Neural cell (in vitro differentiated cells): ENCODE measurements at regions not wholly inside any gene's neighbourhood (a gene's known extent, or its start where the extent isn't known, plus 50 kb on each side); places are given as distances from the start of the nearest gene placed in this dataset.
"Not testable (repeated sequence)": the region's sequence is repeated elsewhere in the genome, so short reads cannot be mapped to it uniquely, and the experiment has no call there.

Experiments
- H2AFZ ChIP-seq: fragments of 200-600, 300-800 bp; sonication (generic), shearing (Covaris generic); 2 replicates; pipeline ENCODE4 v1.6.0; 2014; ENCODE audit warnings: low read depth, mild to moderate bottlenecking, antibody characterized with exemption, low read length, moderate library complexity
- H3F3A ChIP-seq: fragments of 200-600 bp; shearing (Covaris generic); 2 replicates; pipeline ENCODE4 v1.6.1; 2016; ENCODE audit warnings: mild to moderate bottlenecking, moderate library complexity, mixed read lengths, antibody characterized with exemption, low read length; ENCODE audit not compliant: insufficient read depth, poor library complexity, severe bottlenecking
- H3K27ac ChIP-seq: fragments of 200-600, 300-800 bp; sonication (generic), shearing (Covaris generic); 2 replicates; pipeline ENCODE4 v1.5.1; 2014; ENCODE audit warnings: mild to moderate bottlenecking, low read length, moderate library complexity
- H3K27me3 ChIP-seq: fragments of 300-800, 200-600 bp; sonication (generic), shearing (Covaris generic); 2 replicates; pipeline ENCODE4 v1.6.0; 2014; ENCODE audit warnings: mild to moderate bottlenecking, low read depth, low read length, moderate library complexity; ENCODE audit not compliant: insufficient read depth
- H3K36me3 ChIP-seq: fragments of 300-800, 200-600 bp; sonication (generic), shearing (Covaris generic); 2 replicates; pipeline ENCODE4 v1.5.1; 2014; ENCODE audit warnings: mild to moderate bottlenecking, antibody characterized with exemption, low read length, moderate library complexity; ENCODE audit not compliant: insufficient read depth
- H3K4me2 ChIP-seq: fragments of 300-800, 200-600 bp; sonication (generic), shearing (Covaris generic); 2 replicates; pipeline ENCODE4 v1.6.0; 2014; ENCODE audit warnings: mild to moderate bottlenecking, low read length
- H3K4me3 ChIP-seq: fragments of 300-800, 200-600 bp; sonication (generic), shearing (Covaris generic); 2 replicates; pipeline ENCODE4 v1.5.1; 2014; ENCODE audit warnings: mild to moderate bottlenecking, low read length, moderate library complexity
- H3K79me2 ChIP-seq: fragments of 200-600 bp; shearing (Covaris generic); replicated peaks from 2 replicates; pipeline ENCODE4 v1.6.0; 2014; ENCODE audit warnings: mild to moderate bottlenecking, low read length, moderate library complexity; ENCODE audit not compliant: insufficient read depth
- H3K9ac ChIP-seq: fragments of 300-800, 200-600 bp; sonication (generic), shearing (Covaris generic); 2 replicates; pipeline ENCODE4 v1.6.1; 2016; ENCODE audit warnings: mild to moderate bottlenecking, low read length, mixed read lengths
- H3K9me2 ChIP-seq: fragments of 200-600 bp; shearing (Covaris generic); 2 replicates; pipeline ENCODE4 v1.6.1; 2016; ENCODE audit warnings: mild to moderate bottlenecking, low read length, mixed read lengths; ENCODE audit not compliant: insufficient read depth
- H3K9me3 ChIP-seq: fragments of 200-600, 300-800 bp; sonication (generic), shearing (Covaris generic); 2 replicates; pipeline ENCODE4 v1.6.1; 2016; ENCODE audit warnings: mild to moderate bottlenecking, mixed run types, low read length, moderate library complexity, mixed read lengths
- H4K20me1 ChIP-seq: fragments of 200-600 bp; shearing (Covaris generic); 2 replicates; pipeline ENCODE4 v1.6.1; 2016; ENCODE audit warnings: mild to moderate bottlenecking, mixed run types; ENCODE audit not compliant: insufficient read depth
- POLR2AphosphoS5 ChIP-seq: IDR thresholded peaks from 2 replicates; pipeline ENCODE4 v1.6.1; 2012
- TAF1 ChIP-seq: IDR thresholded peaks from 2 replicates; pipeline ENCODE4 v1.6.1; 2012; ENCODE audit warnings: low read depth
- TF ChIP-seq, protein P1 (sequence below): IDR thresholded peaks from 2 replicates; pipeline ENCODE4 v1.6.1; 2012; ENCODE audit warnings: borderline replicate concordance
- TF ChIP-seq, protein P2 (sequence below): fragments of 450-650 bp; IDR thresholded peaks from 2 replicates; pipeline ENCODE4 v1.5.1; 2014; ENCODE audit warnings: antibody characterized with exemption, mild to moderate bottlenecking, moderate library complexity; ENCODE audit not compliant: poor library complexity, severe bottlenecking

GRCh38 chr17:45585037-45585733 lies 94.7 kb upstream of the PLEKHM1 start:
- not testable (repeated sequence) for H3K9me3 ChIP-seq, H4K20me1 ChIP-seq, H3K27me3 ChIP-seq, H3K4me2 ChIP-seq, H3F3A ChIP-seq, H3K9me2 ChIP-seq, H3K36me3 ChIP-seq, H2AFZ ChIP-seq
- TF ChIP-seq, protein P1, sequence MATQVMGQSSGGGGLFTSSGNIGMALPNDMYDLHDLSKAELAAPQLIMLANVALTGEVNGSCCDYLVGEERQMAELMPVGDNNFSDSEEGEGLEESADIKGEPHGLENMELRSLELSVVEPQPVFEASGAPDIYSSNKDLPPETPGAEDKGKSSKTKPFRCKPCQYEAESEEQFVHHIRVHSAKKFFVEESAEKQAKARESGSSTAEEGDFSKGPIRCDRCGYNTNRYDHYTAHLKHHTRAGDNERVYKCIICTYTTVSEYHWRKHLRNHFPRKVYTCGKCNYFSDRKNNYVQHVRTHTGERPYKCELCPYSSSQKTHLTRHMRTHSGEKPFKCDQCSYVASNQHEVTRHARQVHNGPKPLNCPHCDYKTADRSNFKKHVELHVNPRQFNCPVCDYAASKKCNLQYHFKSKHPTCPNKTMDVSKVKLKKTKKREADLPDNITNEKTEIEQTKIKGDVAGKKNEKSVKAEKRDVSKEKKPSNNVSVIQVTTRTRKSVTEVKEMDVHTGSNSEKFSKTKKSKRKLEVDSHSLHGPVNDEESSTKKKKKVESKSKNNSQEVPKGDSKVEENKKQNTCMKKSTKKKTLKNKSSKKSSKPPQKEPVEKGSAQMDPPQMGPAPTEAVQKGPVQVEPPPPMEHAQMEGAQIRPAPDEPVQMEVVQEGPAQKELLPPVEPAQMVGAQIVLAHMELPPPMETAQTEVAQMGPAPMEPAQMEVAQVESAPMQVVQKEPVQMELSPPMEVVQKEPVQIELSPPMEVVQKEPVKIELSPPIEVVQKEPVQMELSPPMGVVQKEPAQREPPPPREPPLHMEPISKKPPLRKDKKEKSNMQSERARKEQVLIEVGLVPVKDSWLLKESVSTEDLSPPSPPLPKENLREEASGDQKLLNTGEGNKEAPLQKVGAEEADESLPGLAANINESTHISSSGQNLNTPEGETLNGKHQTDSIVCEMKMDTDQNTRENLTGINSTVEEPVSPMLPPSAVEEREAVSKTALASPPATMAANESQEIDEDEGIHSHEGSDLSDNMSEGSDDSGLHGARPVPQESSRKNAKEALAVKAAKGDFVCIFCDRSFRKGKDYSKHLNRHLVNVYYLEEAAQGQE, result peak; percentile 11
- TF ChIP-seq POLR2AphosphoS5 (peak; percentile 85), TAF1 (peak; percentile 83)
- TF ChIP-seq, protein P2, sequence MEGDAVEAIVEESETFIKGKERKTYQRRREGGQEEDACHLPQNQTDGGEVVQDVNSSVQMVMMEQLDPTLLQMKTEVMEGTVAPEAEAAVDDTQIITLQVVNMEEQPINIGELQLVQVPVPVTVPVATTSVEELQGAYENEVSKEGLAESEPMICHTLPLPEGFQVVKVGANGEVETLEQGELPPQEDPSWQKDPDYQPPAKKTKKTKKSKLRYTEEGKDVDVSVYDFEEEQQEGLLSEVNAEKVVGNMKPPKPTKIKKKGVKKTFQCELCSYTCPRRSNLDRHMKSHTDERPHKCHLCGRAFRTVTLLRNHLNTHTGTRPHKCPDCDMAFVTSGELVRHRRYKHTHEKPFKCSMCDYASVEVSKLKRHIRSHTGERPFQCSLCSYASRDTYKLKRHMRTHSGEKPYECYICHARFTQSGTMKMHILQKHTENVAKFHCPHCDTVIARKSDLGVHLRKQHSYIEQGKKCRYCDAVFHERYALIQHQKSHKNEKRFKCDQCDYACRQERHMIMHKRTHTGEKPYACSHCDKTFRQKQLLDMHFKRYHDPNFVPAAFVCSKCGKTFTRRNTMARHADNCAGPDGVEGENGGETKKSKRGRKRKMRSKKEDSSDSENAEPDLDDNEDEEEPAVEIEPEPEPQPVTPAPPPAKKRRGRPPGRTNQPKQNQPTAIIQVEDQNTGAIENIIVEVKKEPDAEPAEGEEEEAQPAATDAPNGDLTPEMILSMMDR, result peak; percentile 15
- H3K4me3 ChIP-seq, result peak overlapping the region; percentile 64
- H3K27ac ChIP-seq, result peak overlapping the region; percentile 87
- peaks cover 43% of the 10 kb centered on the region for H3K79me2 ChIP-seq
- H3K9ac ChIP-seq, result peak overlapping the region; percentile 82

DNA sequence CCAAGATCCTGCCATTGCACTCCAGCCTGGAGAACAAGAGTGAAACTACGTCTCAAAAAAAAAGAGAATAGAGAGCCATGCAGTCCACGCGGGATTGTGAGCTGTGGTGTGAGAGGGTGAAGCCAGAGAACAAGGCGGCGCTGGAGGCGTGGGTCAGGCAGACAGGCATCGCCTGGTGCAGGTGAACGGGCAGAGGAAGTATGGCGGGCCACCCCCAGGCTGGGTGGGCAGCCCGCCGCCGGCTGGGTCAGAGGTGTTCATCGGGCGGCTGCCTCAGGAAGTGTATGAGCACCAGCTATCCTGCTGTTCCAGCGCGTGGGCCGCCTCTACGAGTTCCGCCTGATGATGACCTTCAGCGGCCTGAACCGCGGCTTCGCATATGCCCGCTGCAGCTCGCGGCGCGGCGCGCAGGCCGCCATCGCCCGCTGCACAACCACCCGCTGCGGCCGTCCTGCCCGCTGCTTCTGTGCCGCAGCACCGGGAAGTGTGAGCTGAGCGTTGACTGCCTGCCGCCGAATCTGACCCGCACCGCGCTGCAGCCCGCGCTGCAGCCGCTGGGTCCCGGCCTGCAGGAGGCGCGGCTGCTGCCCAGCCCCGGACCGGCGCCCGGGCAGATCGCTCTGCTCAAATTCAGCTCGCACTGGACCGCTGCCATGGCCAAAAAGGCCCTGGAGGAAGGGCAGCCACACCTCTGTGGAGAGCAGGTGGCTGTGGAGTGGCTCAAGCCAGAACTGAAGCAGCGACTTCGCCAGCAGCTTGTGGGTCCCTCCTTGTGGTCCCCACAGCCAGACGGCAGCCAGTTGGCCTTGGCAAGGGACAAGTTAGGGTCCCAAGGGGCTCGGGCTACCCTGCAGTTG lies 95.5 kb upstream of the PLEKHM1 start:
- not testable (repeated sequence) for H3K27ac ChIP-seq, H3K36me3 ChIP-seq
- peak overlapping the region; percentile 82 for H3K9ac ChIP-seq

DNA sequence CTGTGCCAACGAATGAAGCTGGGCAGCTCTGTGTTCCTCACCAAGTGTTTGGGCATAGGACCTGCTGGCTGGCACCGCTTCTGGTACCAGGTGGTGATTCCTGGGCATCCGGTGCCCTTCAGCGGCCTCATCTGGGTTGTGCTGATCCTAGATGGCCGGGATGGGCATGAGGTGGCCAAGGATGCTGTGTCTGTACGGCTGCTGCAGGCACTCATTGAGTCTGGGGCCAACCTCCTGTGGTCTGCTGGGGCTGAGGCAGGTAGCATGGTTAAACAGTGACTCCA lies 96.1 kb upstream of the PLEKHM1 start:
- Histone ChIP-seq H3K79me2 (peaks cover 30% of the 10 kb centered on the region), H3K4me3 (peak overlapping the region; percentile 64)
- not testable (repeated sequence) for H3K9ac ChIP-seq, H3K4me2 ChIP-seq, H4K20me1 ChIP-seq, H3K27me3 ChIP-seq, H3K9me3 ChIP-seq, H3F3A ChIP-seq, H3K36me3 ChIP-seq, H3K9me2 ChIP-seq, H2AFZ ChIP-seq, H3K27ac ChIP-seq

More for the DNA sequence above, 95.5 kb upstream of the PLEKHM1 start:
- H3K9me3 ChIP-seq, H3K4me2 ChIP-seq, H2AFZ ChIP-seq, H3F3A ChIP-seq, H4K20me1 ChIP-seq, H3K27me3 ChIP-seq, H3K9me2 ChIP-seq: not testable (repeated sequence)
- peaks cover 35% of the 10 kb centered on the region for H3K79me2 ChIP-seq
- peak overlapping the region; percentile 64 for H3K4me3 ChIP-seq
